GM04504 (cell line): ENCODE measurements at regions not wholly inside any gene's neighbourhood (a gene's known extent, or its start where the extent isn't known, plus 50 kb on each side); places are given as distances from the start of the nearest gene placed in this dataset.

ENCODE experiments used
- DNase-seq: peaks from one replicate; pipeline ENCODE4 v3.0.0-alpha.2; 2012; ENCODE audit warnings: low read depth

GRCh38 chr9:14031810-14032209, 282.1 kb downstream of the NFIB start:
- DNase-seq, result no peak

GRCh38 chr9:14031060-14031414, 282.9 kb downstream of the NFIB start:
- DNase-seq, result no peak

GRCh38 chr9:14030375-14031059, 283.4 kb downstream of the NFIB start:
- DNase-seq, result no peak

- DNase-seq, result no peak
Observed at GRCh38 chr9:14029806-14030374, 284.1 kb downstream of the NFIB start.

GRCh38 chr9:14027116-14027800, 286.7 kb downstream of the NFIB start:
- no peak for DNase-seq

GRCh38 chr9:14025741-14026140, 288.2 kb downstream of the NFIB start:
- no peak for DNase-seq

- DNase-seq, result no peak
Observed at GRCh38 chr9:14023285-14023684, 290.7 kb downstream of the NFIB start.

GRCh38 chr9:14021871-14022525, 291.9 kb downstream of the NFIB start:
- DNase-seq, result no peak

GRCh38 chr9:14018081-14018480, 295.9 kb downstream of the NFIB start:
- DNase-seq, result no peak

GRCh38 chr9:14014744-14015143, 299.2 kb downstream of the NFIB start:
- DNase-seq, result no peak

GRCh38 chr9:14014218-14014617, 299.7 kb downstream of the NFIB start:
- DNase-seq, result no peak

GRCh38 chr9:14011799-14012560, 302.0 kb downstream of the NFIB start:
- no peak for DNase-seq

- DNase-seq, result no peak
Observed at GRCh38 chr9:14007190-14007769, 306.7 kb downstream of the NFIB start.

- DNase-seq, result no peak
Observed at GRCh38 chr9:14006386-14007187, 307.4 kb downstream of the NFIB start.

- DNase-seq, result no peak
Observed at GRCh38 chr9:14004110-14004509, 309.8 kb downstream of the NFIB start.

- DNase-seq, result no peak
Observed at GRCh38 chr9:13994240-13994639, 319.7 kb downstream of the NFIB start.

- DNase-seq, result no peak
Observed at GRCh38 chr9:13993632-13994185, 320.2 kb downstream of the NFIB start.

GRCh38 chr9:13992138-13993088, 321.5 kb downstream of the NFIB start:
- DNase-seq, result no peak

GRCh38 chr9:13991395-13991794, 322.5 kb downstream of the NFIB start:
- DNase-seq, result no peak

- no peak for DNase-seq
Observed at GRCh38 chr9:13990994-13991393, 322.9 kb downstream of the NFIB start.
